Duodenal mucosa (tissue), 2 donors: ENCODE measurements at regions not wholly inside any gene's neighbourhood (a gene's known extent, or its start where the extent isn't known, plus 50 kb on each side); places are given as distances from the start of the nearest gene placed in this dataset.
"Not testable (repeated sequence)": the region's sequence is repeated elsewhere in the genome, so short reads cannot be mapped to it uniquely, and the experiment has no call there.

Source experiments
- H3K27ac ChIP-seq: one replicate; pipeline ENCODE4 v1.7.0; 2013; ENCODE audit warnings: low read depth, low read length
- H3K27me3 ChIP-seq, 2 donors: one replicate each; pipeline ENCODE4 v1.7.0; 2013; ENCODE audit warnings: low read length in 2 of 2, control low read depth in 1 of 2; ENCODE audit not compliant: insufficient read depth in 2 of 2, control insufficient read depth in 1 of 2
- H3K36me3 ChIP-seq, 2 donors: one replicate each; pipeline ENCODE4 v1.7.0; 2013; ENCODE audit warnings: low read length in 2 of 2, control low read depth in 1 of 2; ENCODE audit not compliant: insufficient read depth in 2 of 2, control insufficient read depth in 1 of 2
- H3K4me1 ChIP-seq, 2 donors: one replicate each; pipeline ENCODE4 v1.7.0; 2013; ENCODE audit warnings: low read length in 2 of 2, control low read depth in 1 of 2; ENCODE audit not compliant: insufficient read depth in 2 of 2, control insufficient read depth in 1 of 2
- H3K4me3 ChIP-seq, 2 donors: one replicate each; pipeline ENCODE4 v1.7.0; 2013; ENCODE audit warnings: low read length in 2 of 2, low read depth in 1 of 2
- H3K9ac ChIP-seq, 2 donors: one replicate each; pipeline ENCODE4 v1.7.0; 2013; ENCODE audit warnings: low read length in 2 of 2, low read depth in 1 of 2
- H3K9me3 ChIP-seq, 2 donors: one replicate each; pipeline ENCODE4 v1.7.0; 2013; ENCODE audit warnings: low read length in 2 of 2, control low read depth in 1 of 2; ENCODE audit not compliant: control insufficient read depth in 1 of 2

- Histone ChIP-seq H3K36me3 (no peaks in the 10 kb centered on the region), H3K27ac (no peak overlapping the region), H3K27me3 (no peaks in the 10 kb centered on the region), H3K4me1 (no peaks in the 10 kb centered on the region), H3K9ac (no peak overlapping the region), H3K9me3 (peaks cover 3% of the 10 kb centered on the region in 2 donors), H3K4me3 (no peak overlapping the region)
Observed at GRCh38 chr3:106830334-106830733, 546.9 kb upstream of the CCDC54 start.

DNA sequence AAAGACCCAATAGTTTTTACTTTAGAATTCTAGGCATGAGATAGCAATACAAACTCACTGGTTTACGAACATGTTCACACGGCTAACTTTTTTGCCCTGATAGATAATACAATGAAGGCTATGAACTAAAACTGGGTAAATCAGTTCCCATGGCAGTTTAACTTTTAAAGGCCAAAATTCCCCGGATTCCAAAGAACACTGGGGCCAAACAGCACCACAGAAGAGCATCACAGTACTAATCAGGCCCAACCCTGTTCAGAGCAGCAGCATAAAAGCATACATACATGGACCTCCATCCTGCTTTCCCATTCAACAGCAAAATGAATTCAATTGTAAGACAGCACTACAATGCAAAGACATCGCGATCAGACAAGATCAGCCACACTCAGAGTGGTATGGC is 540.3 kb upstream of the CCDC54 start:
- H3K36me3 ChIP-seq: no peaks in the 10 kb centered on the region

DNA sequence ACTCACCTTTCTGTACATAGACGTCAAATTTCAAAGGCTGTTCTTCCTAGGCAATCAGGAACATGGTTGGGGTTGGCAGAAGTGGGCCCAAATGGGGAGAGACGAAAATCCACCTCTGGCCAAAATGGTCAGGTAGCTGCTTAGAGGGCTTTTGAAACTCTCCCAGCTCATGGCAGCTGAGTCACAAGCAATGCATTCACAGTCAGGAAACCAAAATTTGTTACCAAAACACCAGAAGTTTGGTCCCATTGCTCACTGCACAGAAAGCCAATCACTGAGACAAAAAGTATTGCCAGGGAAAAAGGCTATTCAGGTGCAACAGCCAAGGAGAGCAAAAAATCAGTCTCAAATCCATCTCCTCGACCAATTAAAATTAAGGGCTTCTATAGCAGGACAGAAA is 539.6 kb upstream of the CCDC54 start:
- H3K4me1 ChIP-seq: no peaks in the 10 kb centered on the region
- H3K4me3 ChIP-seq: no peak overlapping the region
- no peak overlapping the region for H3K9ac ChIP-seq
- no peaks in the 10 kb centered on the region for H3K9me3 ChIP-seq
- no peak overlapping the region for H3K27ac ChIP-seq
- no peaks in the 10 kb centered on the region for H3K36me3 ChIP-seq
- H3K27me3 ChIP-seq: no peaks in the 10 kb centered on the region

More for the DNA sequence above, 540.3 kb upstream of the CCDC54 start:
- Histone ChIP-seq H3K9me3 (peaks cover under 1 to 3% of the 10 kb centered on the region in 2 donors), H3K9ac (no peak overlapping the region), H3K27ac (no peak overlapping the region), H3K4me3 (no peak overlapping the region), H3K4me1 (no peaks in the 10 kb centered on the region), H3K27me3 (no peaks in the 10 kb centered on the region)

GRCh38 chr3:106839576-106840280 is 537.5 kb upstream of the CCDC54 start:
- no peaks in the 10 kb centered on the region for H3K36me3 ChIP-seq
- H3K4me3 ChIP-seq: no peak overlapping the region
- no peak overlapping the region for H3K9ac ChIP-seq
- no peak overlapping the region for H3K27ac ChIP-seq
- no peaks in the 10 kb centered on the region for H3K27me3 ChIP-seq
- H3K9me3 ChIP-seq: peaks cover 0 to 2% of the 10 kb centered on the region in 2 donors
- no peaks in the 10 kb centered on the region for H3K4me1 ChIP-seq

- Histone ChIP-seq H3K27ac (no peak overlapping the region), H3K27me3 (no peaks in the 10 kb centered on the region), H3K9ac (no peak overlapping the region), H3K36me3 (no peaks in the 10 kb centered on the region), H3K4me3 (no peak overlapping the region), H3K4me1 (no peaks in the 10 kb centered on the region), H3K9me3 (peaks cover 0 to 3% of the 10 kb centered on the region in 2 donors)
Observed at GRCh38 chr3:106840319-106840718, 536.9 kb upstream of the CCDC54 start.

- Histone ChIP-seq H3K4me1 (no peaks in the 10 kb centered on the region), H3K9me3 (peaks cover 0 to 3% of the 10 kb centered on the region in 2 donors), H3K27ac (no peak overlapping the region), H3K9ac (no peak overlapping the region), H3K4me3 (no peak overlapping the region), H3K36me3 (no peaks in the 10 kb centered on the region), H3K27me3 (no peaks in the 10 kb centered on the region)
Observed at GRCh38 chr3:106842151-106842550, 535.1 kb upstream of the CCDC54 start.

GRCh38 chr3:106844638-106845037 is 532.6 kb upstream of the CCDC54 start:
- Histone ChIP-seq H3K9me3 (peaks cover 0 to 3% of the 10 kb centered on the region in 2 donors), H3K4me1 (no peaks in the 10 kb centered on the region), H3K27ac (no peak overlapping the region), H3K27me3 (no peaks in the 10 kb centered on the region), H3K36me3 (no peaks in the 10 kb centered on the region), H3K9ac (no peak overlapping the region), H3K4me3 (no peak overlapping the region)

DNA sequence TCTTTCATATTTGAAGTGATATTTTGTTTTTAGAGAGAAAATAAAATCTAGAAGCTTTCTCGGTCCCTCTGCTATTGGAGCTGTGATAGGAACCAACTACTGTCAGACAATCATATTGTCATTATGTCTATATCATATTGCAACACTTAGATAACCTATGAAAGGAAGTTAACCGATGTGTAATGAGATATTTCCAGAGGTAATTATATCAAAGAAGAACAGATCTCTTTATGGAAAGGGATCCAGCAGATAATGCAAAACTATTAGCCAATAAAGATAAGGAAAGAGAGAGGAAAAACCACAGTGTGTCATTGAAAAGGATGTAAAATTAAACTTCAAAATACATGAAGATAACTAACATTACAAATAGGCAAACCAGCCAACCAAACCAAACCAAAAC is 529.1 kb upstream of the CCDC54 start:
- Histone ChIP-seq H3K36me3 (no peaks in the 10 kb centered on the region), H3K9ac (no peak overlapping the region), H3K4me1 (no peaks in the 10 kb centered on the region), H3K27ac (no peak overlapping the region), H3K9me3 (peaks cover 0 to 3% of the 10 kb centered on the region in 2 donors), H3K27me3 (no peaks in the 10 kb centered on the region), H3K4me3 (no peak overlapping the region)

GRCh38 chr3:106850437-106850836 is 526.8 kb upstream of the CCDC54 start:
- no peaks in the 10 kb centered on the region for H3K9me3 ChIP-seq
- H3K4me3 ChIP-seq: no peak overlapping the region
- no peak overlapping the region for H3K27ac ChIP-seq
- no peaks in the 10 kb centered on the region for H3K4me1 ChIP-seq
- H3K36me3 ChIP-seq: no peaks in the 10 kb centered on the region
- H3K9ac ChIP-seq: no peak overlapping the region
- no peaks in the 10 kb centered on the region for H3K27me3 ChIP-seq

- not testable (repeated sequence) for H3K4me1 ChIP-seq, H3K9me3 ChIP-seq, H3K36me3 ChIP-seq, H3K27me3 ChIP-seq, H3K27ac ChIP-seq, H3K4me3 ChIP-seq, H3K9ac ChIP-seq
Observed at GRCh38 chr3:106858321-106858720, 518.9 kb upstream of the CCDC54 start.
